Left ventricle myocardium superior (tissue), 1 donor: ENCODE measurements at regions not wholly inside any gene's neighbourhood (a gene's known extent, or its start where the extent isn't known, plus 50 kb on each side); places are given as distances from the start of the nearest gene placed in this dataset.

Experiments
- ATAC-seq: fragments of 200-7000 bp; cut with Tn5 transposase; one replicate; pipeline ENCODE4 v1.9.1; 2020; ENCODE audit warnings: mild to moderate bottlenecking, moderate library complexity
- DNase-seq: peaks from one replicate; pipeline ENCODE4 v3.0.0-alpha.2; 2020
- intact Hi-C: fragments of 100-400 bp; cut with micrococcal nuclease; formaldehyde crosslinking; loops from one replicate; pipeline ENCODE4 v1.11.0; 2022
- donor health status: DM: no; HTN: yes; CAD: no; lungs with severe emphysema.

GRCh38 chr11:26095340-26095739 is 236.6 kb upstream of the ANO3 start:
- ATAC-seq: no peak
- intact Hi-C loops: no loop called here
- no peak for DNase-seq

- ATAC-seq (no peak), DNase-seq (no peak)
- intact Hi-C loops: no loop called here
Observed at GRCh38 chr11:26096451-26096850, 235.5 kb upstream of the ANO3 start.

GRCh38 chr11:26102325-26102724 is 229.6 kb upstream of the ANO3 start:
- ATAC-seq (no peak), DNase-seq (no peak)
- intact Hi-C loops: no loop called here

GRCh38 chr11:26105762-26106423 is 226.0 kb upstream of the ANO3 start:
- no peak for ATAC-seq
- intact Hi-C loops: no loop called here

GRCh38 chr11:26106726-26107125 is 225.2 kb upstream of the ANO3 start:
- DNase-seq (no peak), ATAC-seq (no peak)

More at GRCh38 chr11:26105762-26106423, 226.0 kb upstream of the ANO3 start:
- DNase-seq: no peak

DNA sequence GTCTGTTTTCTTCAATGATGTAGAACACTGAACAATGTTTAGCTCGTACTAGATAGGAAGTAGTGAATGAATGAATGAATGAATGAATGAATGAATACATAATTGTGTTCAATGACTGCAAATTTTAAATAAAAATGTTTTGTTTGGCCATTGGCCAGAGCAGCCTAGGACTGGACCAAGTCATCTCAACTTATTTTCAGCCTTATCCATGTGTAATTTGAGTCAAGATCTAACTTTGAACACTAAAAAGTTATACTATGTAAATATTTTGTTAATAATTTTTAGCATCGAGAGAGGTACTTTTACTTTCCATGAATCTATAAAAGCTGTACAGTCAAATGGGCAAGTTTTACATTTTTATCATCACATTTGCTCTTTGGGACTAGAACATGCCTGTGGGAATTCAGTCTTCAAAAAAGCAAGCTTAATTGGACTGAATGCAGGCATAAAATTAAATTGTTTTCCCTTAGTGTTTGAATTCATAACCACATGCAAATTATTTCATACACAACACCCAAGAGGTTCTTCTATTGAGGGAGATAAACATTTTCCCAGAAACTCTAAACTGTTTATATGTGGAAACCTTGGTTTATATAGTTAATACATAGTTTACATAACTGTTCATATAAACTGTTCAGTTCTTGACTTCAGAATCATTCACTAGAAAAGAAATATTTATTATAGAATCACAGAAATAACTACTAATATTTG is 222.1 kb upstream of the ANO3 start:
- no peak for DNase-seq
- intact Hi-C loops: no loop called here
- ATAC-seq: no peak

More at GRCh38 chr11:26106726-26107125, 225.2 kb upstream of the ANO3 start:
- intact Hi-C loops: no loop called here

GRCh38 chr11:26112264-26112663 is 219.7 kb upstream of the ANO3 start:
- ATAC-seq: no peak
- intact Hi-C loops: no loop called here
- DNase-seq: no peak

DNA sequence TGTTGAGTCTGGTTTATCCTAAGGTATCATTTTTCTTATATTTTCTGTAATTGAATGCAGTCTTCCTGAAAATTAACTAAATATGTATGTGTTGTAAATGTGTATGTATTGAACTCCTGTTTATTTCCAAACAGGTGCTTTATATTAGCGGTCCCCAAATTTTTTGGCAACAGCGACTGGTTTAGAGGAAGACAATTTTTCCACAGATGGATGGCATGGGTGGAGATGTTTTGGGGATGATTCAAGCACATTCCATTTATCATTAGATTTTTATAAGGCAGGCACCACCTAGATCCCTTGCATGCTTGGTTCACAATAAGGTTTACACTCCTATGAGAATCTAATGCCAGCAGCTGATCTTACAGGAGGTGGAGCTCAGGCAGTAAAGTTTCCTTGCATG is 210.5 kb upstream of the ANO3 start:
- intact Hi-C loops: no loop called here

DNA sequence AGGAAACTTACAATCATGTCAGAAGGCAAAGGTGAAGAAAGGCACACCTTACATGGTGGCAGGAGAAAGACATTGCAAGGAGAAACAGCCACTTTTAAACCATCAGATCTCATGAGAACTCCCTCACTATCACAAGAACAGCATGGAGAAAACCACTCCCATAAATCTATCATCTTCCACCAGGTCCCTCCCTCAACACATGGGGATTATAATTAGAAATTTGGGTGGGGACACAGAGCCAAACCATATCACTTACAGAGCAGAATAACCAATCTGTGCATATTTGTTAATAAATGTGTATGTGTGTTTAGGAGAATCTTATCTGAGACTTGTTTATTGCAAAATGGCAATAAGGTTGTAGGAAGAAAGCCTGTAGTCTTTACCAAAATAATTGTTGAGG is 205.2 kb upstream of the ANO3 start:
- DNase-seq (no peak), ATAC-seq (no peak)
- intact Hi-C loops: no loop called here

More for the DNA sequence above, 210.5 kb upstream of the ANO3 start:
- DNase-seq (no peak), ATAC-seq (no peak)

- intact Hi-C loops: no loop called here
- ATAC-seq (no peak), DNase-seq (no peak)
Observed at GRCh38 chr11:26127336-26127735, 204.6 kb upstream of the ANO3 start.

GRCh38 chr11:26131406-26131805 is 200.5 kb upstream of the ANO3 start:
- ATAC-seq: no peak
- DNase-seq: no peak
- intact Hi-C loops: no loop called here

GRCh38 chr11:26134053-26134452 is 197.9 kb upstream of the ANO3 start:
- intact Hi-C loops: no loop called here
- DNase-seq: no peak
- no peak for ATAC-seq

GRCh38 chr11:26134481-26135355 is 197.2 kb upstream of the ANO3 start:
- intact Hi-C loops: loop anchor here (5.0 kb wide), 1 partner anchor 152 kb away; no protein-coding TSS in a partner anchor
- no peak for DNase-seq
- peak; percentile 42 for ATAC-seq

- intact Hi-C loops: loop anchor here (5.0 kb wide), 1 partner anchor 155 kb away; no protein-coding TSS in a partner anchor
- ATAC-seq (no peak), DNase-seq (no peak)
Observed at GRCh38 chr11:26137651-26138050, 194.3 kb upstream of the ANO3 start.

DNA sequence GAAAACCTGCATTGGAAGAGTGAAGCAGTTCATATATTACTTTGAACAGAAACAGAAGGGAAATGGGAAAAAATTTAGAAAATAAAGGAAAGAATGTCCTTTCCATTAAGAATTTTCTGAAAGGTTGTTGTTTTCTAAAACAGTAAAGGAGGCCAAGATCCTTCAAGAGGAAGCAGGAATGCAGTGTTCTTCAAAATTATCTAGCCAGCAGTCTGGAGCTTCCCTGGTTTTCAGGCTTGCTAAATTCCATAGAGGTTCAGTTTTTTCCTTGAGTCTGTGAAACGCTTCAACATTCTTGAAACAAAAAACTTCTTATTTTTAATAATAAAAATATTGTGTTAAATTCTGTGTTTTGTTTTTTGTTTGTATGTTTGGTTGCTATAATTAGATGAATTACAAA is 189.0 kb upstream of the ANO3 start:
- intact Hi-C loops: no loop called here
- DNase-seq (no peak), ATAC-seq (no peak)

DNA sequence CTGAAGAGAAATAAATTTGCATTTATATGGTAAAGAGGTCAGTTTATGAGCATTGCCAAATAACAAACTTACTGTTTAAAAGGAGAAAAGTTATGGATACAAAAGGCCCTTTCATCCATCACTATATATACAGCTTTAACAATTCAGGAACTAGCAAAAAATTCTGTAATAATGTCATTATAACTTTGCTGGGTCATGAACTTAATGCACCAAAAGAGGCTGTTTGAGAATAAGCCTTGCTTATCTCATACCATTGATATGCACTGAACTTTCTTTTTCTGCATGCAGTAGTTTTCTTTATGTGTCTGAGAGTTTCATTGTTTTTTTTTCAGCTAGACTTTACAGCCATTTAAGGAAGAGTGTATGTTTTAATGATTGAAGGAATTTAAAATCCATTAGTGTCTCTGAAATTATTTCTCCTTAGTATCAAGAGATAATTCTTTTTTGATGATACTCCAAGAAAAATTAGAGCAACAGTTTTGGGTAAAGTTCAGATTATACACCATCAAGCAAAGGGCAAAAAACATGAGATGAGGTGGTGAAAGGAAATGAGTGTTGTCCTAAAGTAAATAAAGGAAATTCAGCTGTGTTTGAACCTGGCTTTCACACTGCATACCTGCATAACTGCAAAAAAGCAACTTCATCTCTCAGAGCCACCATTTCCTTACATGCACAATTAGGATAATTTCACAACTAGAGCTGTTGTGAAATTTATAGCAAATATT is 188.2 kb upstream of the ANO3 start:
- intact Hi-C loops: no loop called here
- DNase-seq (no peak), ATAC-seq (no peak)

DNA sequence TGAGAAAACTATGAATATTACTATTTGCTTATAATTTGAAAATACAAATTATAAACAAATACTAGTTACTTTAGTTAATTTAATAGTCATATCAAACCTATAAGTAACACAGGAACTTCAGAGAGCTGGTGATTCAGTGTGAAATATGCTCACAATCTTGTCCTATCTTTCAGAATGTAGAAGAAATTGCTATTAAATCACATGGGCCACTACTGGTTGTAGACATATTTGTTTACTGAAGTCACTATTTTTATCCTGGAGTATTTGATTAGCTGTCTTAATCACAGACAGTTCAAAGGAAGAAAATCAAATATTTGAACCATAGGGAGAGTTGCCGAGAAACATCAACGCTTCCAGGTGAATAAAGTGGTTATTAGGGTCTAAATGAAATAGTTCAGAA is 187.6 kb upstream of the ANO3 start:
- DNase-seq: no peak
- intact Hi-C loops: no loop called here
- no peak for ATAC-seq

- intact Hi-C loops: no loop called here
- ATAC-seq: no peak
- DNase-seq: no peak
Observed at GRCh38 chr11:26144911-26145310, 187.0 kb upstream of the ANO3 start.

GRCh38 chr11:26149585-26149984 is 182.3 kb upstream of the ANO3 start:
- intact Hi-C loops: no loop called here
- ATAC-seq (no peak), DNase-seq (peak; percentile 13)
